ENCODE measurements at regions not wholly inside any gene's neighbourhood (a gene's known extent, or its start where the extent isn't known, plus 50 kb on each side); places are given as distances from the start of the nearest gene placed in this dataset.

DNA sequence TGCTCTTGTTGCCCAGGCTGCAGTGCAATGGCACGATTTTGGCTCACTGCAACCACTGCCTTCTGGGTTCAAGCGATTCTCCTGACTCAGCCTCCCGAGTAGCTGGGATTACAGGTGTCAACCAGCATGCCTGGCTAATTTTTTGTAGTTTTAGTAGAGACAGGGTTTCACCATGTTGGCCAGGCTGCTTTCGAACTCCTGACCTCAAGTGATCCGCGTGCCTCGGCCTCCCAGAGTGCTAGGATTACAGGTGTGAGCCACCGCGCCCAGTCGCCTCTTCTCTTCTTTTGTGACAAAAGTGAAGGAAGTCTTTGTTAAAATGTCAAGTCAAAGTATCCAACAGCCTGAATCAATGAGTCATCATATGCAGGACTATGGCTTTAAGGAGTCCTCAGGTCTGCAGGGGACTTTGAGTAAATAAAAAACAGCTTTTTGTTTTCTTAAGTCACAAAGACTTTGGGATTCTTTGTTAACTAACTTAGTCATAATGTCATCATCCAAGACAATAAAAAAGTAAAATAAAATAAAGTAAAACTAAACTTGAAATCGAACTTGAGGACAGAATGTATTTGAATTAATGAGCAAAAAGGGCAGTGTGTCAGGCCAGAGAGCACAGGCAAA is 1153.2 kb downstream of the SUCLG1 start:
- TF ChIP-seq, protein P1, sequence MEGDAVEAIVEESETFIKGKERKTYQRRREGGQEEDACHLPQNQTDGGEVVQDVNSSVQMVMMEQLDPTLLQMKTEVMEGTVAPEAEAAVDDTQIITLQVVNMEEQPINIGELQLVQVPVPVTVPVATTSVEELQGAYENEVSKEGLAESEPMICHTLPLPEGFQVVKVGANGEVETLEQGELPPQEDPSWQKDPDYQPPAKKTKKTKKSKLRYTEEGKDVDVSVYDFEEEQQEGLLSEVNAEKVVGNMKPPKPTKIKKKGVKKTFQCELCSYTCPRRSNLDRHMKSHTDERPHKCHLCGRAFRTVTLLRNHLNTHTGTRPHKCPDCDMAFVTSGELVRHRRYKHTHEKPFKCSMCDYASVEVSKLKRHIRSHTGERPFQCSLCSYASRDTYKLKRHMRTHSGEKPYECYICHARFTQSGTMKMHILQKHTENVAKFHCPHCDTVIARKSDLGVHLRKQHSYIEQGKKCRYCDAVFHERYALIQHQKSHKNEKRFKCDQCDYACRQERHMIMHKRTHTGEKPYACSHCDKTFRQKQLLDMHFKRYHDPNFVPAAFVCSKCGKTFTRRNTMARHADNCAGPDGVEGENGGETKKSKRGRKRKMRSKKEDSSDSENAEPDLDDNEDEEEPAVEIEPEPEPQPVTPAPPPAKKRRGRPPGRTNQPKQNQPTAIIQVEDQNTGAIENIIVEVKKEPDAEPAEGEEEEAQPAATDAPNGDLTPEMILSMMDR (IDR thresholded peaks at IDR 0.05): no peak
- no peak for TF ChIP-seq POLR2A (IDR thresholded peaks at IDR 0.05)

Data from testis (tissue), 2 donors.